H4 (cell line): ENCODE measurements at regions not wholly inside any gene's neighbourhood (a gene's known extent, or its start where the extent isn't known, plus 50 kb on each side); places are given as distances from the start of the nearest gene placed in this dataset.

Experiments used
- DNase-seq: peaks from one replicate; pipeline ENCODE4 v3.0.0-alpha.2; 2015; ENCODE audit warnings: low spot score

DNA sequence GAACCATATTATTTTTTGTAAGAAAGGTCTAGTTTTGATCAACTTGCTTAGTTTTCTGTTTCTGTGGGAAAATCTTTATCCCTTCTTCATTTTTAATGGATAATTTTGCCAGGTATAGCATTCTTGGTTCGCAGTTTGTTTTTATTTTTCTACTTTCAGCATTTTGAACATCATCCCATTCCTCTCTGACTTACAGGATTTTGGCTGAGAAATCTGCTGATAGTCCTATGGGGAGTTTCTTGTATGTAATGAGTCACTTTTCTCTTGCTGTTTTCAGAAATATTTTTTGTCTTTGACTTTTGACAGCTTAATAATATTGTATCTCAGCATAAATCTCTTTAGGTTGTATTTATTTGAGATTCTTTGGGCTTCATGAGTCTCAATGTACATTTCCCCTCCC lies 389.1 kb downstream of the PBX1 start:
- no peak for DNase-seq

DNA sequence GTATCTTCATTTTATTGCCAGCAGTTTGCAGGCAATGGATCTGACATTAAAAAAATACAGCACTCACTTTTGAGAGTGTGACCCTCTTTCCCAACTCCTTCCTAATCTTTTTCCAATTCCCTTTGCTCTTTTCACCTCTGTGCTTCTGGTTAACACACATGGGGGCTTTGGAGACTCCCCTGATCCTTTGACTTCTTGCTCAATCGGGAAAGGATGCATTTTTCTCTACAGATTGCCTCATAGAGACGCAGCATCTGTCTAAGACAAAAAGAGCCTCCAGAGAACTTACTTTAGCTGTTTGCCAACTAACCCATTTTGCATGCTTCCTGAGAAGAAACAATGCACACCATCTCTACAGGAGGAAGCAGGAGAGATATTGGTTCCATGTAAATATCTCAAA lies 378.3 kb downstream of the PBX1 start:
- no peak for DNase-seq

DNA sequence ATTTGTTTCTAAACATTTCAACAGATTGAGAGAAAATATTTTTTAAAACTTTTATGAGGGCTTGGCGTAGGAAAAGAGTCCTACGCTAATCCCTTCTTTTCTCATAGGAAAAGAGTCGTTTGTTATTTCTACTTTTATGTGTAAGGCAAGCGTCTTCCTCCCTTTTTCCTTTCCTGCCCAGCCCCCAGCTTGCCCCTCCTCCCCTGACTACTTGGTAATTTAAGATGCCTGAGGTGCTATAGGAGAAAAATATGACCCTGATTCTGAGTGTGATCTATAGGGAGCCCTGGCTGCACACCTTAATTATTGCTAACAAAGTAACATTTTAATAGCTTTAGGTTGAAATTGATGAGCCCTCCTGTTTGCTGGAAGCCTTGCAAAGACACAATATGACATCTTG lies 373.6 kb downstream of the PBX1 start:
- no peak for DNase-seq

DNA sequence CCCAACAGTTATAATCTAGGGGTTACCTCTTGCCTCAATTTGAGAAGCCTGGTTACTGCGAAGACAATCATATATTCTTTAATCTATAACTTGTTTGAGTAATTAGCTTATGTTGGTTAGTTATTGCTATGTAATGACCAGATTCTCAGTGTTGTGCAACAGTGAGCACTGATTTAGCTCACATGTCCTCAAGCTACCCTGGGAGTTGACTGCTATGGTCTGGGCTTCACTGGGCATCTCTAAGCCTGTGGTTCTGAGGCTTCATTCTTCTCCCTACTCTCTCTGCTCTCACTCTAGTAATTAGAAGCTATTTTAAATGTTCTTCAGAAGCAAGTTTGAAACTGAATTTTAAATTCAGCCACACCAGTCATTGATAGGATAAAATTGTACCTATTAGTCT lies 371.8 kb downstream of the PBX1 start:
- no peak for DNase-seq

DNA sequence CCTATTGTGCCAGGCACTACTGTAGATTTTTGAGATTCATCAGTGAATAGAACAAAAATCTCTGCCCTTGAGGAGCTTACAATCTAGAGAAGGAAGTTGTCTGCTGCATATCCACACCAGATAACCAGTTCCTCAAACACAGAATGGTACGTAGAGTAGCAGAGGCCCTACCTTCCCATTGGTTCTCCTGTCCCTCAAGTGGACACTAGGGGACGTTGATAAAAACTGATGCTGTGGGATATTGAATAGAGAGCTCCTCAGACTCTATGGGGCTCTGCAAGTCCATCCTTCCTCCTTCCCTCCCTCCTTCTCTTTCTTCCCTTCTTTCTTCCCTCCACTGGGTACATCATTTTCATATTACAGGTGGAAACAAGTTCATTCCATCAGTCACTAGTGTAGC lies 371.3 kb downstream of the PBX1 start:
- no peak for DNase-seq

DNA sequence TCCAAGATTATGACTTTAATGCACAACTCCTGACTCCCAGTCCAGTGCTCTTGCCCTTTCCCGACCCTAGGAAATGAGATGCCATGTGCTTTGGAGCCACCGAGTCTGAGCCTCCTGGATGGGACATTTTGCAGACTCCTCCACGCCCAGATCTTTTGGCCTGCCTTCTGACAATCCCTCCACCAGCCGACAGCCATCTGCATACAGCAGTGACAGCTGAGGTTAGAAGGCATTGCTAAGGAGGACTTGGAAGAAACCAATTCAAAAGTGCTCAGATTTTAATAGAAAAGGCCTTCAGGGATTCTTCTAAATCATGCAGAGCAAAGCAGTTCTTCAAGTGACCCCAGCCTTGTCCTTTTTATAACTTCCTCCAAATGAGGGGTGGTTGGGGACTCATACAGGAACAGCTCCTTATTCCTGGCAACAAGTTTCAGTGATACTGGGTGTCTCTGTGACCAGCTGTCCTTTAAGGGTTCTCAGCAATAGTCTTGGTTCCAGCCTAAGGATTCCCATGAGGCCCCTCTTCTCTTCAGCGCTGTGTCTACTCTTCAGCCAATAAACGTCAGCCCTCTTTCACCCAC lies 369.3 kb downstream of the PBX1 start:
- no peak for DNase-seq

DNA sequence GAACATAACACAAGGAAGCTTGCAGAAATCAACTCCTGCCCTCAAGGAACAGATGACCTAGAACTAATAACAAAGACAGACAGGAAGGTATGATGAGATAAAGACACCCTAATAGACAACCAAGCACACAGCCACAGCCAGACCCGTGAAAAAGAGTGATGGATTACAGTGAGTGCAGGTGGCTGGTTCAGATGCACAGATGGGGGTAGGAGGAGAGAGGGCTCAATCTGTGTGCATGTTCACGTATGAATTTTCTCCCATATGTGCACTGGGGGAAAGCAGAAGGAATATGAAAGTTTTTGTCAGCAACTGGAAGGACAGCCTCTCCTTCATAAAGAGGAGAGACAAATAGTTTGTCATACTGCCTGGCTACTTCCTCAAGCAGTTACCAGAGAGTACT lies 367.1 kb downstream of the PBX1 start:
- DNase-seq: no peak

DNA sequence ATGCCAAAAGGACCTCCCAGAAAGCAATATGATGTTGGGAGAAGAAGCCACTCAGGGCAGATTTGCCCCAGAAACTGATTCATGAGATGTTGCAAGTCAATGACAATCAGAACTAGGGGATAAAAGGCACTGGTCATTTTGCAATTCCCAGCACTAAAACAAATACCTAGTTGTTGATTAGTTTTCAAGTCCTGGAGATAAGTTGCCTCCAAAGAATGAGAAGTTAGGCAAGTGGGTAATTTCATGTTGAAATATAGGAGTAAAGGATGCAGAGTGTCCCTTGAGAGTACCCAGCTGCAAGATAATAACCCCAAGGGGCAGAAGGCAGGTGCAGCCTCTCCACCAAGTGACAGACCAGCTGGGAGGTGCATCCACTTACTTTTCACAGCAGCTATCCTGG lies 363.6 kb downstream of the PBX1 start:
- DNase-seq: no peak

DNA sequence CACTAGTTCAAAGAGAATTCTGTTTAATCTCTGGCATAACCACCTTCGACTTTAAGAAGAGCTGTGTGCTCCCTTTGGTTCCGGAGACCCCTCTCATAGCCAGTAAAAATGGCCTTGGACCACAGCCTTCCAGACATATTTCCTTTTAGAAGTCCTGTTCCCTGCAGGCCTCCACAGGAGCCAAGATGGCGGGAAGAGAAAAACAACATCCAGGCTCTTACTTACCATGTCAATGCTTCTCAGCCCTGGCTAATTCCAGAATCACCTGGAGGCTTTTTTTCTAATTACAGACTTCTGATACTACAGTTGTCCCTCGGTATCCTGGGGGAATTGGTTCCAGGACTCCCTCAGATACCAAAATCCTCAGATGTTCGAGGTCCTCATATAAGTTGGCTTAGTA lies 362.5 kb downstream of the PBX1 start:
- no peak for DNase-seq

DNA sequence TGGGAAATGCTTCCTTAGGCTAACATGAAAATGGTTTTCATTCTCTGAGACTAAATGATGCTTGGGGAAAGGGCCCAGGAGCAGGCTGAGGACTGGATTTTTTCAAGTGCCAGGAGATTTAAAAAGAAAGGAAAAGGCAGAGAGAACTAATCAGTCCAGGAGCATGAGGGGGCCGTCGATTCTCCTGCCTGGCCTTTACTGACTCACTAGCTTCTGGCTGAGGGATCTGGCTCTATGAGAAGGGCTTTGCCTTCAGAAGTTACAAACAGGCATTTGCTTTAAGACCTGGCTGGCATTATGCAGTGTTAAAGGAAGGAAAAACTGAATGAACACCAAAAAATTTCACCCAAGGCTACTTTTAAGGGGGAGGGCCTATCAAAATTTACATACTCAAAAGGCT lies 359.2 kb downstream of the PBX1 start:
- DNase-seq: no peak

DNA sequence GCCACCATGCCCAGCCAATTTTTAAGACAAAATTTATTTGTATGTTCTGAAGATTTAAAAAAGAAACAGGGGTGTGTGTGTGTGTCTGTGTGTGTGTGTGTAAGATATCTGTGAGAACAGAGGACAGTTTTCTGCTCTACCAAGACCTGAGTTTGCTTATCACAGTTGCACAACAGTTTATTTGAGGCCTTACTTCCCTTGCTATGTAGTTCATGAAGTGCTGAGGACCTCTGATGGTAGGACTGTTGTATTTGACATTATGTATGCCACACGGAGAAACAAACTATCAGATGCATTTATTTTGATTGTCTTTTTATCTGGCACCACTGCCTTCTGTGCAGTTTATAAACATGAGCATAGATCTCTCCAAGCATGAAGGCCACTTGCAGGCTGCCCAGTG lies 355.2 kb downstream of the PBX1 start:
- DNase-seq: peak; percentile 42

DNA sequence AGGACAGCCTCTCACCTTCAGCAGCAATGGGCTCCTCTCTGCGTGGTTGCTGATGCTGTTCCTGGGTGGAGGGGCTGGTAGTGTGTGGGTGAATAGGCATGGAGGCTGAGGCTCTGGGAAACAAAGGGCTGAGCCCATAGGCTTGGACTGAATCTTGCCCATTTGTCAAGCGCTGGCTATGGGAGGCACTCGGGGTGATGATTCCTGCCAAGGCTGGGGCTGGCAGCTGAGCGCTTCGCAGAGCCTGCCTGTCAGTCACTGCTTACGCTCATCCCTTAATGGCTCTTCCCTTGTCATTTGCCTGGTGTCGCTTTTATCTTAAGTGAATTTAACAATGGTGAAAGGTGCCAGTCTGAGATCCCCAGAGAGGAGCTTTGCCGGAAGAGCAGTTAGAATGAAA lies 353.3 kb downstream of the PBX1 start:
- DNase-seq: no peak

DNA sequence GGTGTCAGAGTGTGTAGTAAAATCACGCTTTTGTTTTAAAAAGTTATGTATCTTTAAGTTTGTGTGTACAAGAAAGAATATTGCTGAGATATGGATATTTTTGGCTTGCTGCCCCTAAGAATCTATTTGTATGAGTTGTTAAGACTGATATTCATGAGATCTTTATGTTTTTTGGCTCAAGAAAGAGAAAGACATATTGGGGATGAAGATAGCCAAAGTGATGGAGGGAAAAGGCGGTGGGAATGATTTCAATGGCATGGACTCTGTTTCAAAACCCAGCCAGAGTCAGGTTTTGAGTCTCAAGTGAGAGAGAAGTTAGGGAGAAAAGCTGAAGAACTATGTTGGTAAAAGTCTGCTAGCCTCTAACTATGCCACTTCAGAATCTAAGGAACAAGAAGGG lies 351.7 kb downstream of the PBX1 start:
- DNase-seq: no peak

DNA sequence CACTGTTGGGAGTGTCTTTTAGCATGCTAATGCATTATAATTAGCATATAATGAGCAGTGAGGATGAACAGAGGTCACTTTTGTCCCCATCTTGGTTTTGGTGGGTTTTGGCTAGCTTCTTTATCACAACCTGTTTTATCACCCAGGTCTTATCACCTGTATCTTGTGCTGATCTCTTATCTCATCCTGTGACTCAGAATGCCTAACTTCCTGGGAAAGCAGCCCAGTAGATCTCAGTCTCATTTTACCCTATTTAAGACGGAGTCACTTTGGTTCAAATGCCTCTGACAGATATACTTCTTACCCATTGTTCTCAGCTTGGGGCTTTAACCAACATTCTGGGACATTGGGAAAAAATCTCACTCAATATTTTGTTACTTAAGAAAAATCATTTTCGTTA lies 348.7 kb downstream of the PBX1 start:
- DNase-seq: no peak

DNA sequence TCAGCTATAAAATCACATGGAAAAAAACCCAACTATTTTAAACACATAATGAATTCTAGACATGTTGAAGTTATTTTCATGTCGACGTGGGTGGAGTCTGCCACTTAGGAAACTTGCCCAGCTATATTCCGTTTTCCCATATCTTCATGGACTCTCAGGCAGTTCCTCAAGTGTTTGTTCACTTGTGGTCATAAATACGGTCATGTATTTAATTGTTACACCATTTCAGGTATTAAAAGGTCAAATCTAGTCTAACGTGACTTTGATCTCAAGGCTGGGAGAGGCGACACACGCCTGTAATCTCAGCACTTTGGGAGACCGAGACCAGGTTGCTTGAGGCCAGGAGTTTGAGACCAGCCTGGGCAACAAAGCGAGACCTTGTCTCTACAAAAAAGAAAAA lies 346.9 kb downstream of the PBX1 start:
- no peak for DNase-seq

DNA sequence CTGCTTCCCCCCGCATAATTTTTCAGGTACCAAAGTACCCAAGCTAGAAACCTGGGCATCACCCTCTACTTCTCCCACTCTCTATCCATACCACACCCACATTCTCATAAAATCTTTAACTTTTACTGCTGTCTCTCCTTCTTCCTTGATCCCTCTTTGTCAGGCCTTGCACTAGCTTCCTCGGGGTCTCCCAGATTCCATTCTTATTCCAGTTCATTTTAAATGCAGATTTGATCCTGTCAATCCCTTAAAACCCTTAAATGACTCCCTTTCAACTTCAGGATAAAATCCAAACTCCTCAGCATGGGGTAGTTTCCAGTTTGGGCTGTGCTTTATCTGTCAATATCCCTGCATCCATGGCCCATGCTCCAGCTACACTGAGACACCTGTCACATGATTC lies 343.5 kb downstream of the PBX1 start:
- no peak for DNase-seq
